ENCODE measurements at regions not wholly inside any gene's neighbourhood (a gene's known extent, or its start where the extent isn't known, plus 50 kb on each side); places are given as distances from the start of the nearest gene placed in this dataset.

DNA sequence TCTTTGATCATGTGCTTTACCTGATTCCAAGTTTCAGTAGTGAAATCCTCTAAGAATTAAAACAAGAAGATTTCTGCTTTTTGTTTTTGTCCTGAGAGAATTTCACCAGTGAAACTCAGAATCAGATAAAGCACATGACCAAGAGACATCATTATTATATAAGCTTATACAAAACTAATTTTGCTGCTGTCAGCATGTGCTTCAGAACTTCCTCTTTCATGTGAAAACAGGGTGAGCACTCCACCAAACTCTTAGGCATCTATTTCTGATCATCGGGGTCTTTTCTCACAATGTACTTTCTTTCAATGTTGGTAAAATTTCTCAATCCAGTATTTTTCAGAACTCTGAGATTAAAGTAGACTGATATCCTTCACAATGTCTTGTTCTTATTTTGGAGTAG is 152.1 kb downstream of the SLC39A8 start:
- Histone ChIP-seq H4K20me1 (ENCODE audit: insufficient read depth, low read length) (no peaks in the 10 kb centered on the region), H3K4me1 (ENCODE audit: control insufficient read depth, insufficient read depth, low read length) (no peaks in the 10 kb centered on the region), H2BK120ac (ENCODE audit: low read depth, low read length) (no peak overlapping the region), H3K36me3 (ENCODE audit: control insufficient read depth, insufficient read depth, low read length) (no peaks in the 10 kb centered on the region), H4K5ac (ENCODE audit: low read depth, low read length) (no peak overlapping the region), H2BK20ac (ENCODE audit: low read depth, low read length) (no peak overlapping the region), H2AK9ac (replicated peaks; ENCODE audit: low read depth, low read length, poor library complexity) (no peak overlapping the region), H3K79me1 (ENCODE audit: low read depth in 1 of 2, low read length in 2 of 2) (no peaks in the 10 kb centered on the region), H2AK5ac (ENCODE audit: low read depth, low read length) (no peak overlapping the region), H3K27ac (ENCODE audit: insufficient read depth, low read length) (no peak overlapping the region), H3K9me1 (ENCODE audit: insufficient read depth, low read length) (no peaks in the 10 kb centered on the region), H3K27me3 (ENCODE audit: control insufficient read depth, insufficient read depth, low read length) (no peaks in the 10 kb centered on the region), H3K9me3 (ENCODE audit: control insufficient read depth, insufficient read depth, low read length) (no peaks in the 10 kb centered on the region), H4K91ac (ENCODE audit: insufficient read depth, low read depth, low read length) (no peak overlapping the region), H2BK15ac (ENCODE audit: low read depth, low read length) (no peak overlapping the region), H2BK5ac (ENCODE audit: low read depth, low read length, poor library complexity, severe bottlenecking) (no peak overlapping the region), H3K4ac (ENCODE audit: low read depth, low read length) (no peak overlapping the region), H2AFZ (replicated peaks; ENCODE audit: low read length, poor library complexity) (no peak overlapping the region), H3K23ac (ENCODE audit: low read depth, low read length) (no peak overlapping the region), H3K4me3 (ENCODE audit: insufficient read depth, low read depth, low read length) (no peak overlapping the region), H3K9ac (ENCODE audit: low read depth, low read length) (no peak overlapping the region), H3K14ac (replicated peaks; ENCODE audit: low read depth, low read length) (no peak overlapping the region), H4K8ac (ENCODE audit: low read depth in 2 of 2, low read length in 2 of 2) (no peak overlapping the region), H3K4me2 (ENCODE audit: low read depth, low read length) (no peak overlapping the region), H3K18ac (ENCODE audit: low read depth, low read length) (no peak overlapping the region), H3K56ac (ENCODE audit: extremely low read depth, insufficient read depth, low read length) (no peak overlapping the region)
- no CpG with 5 or more reads among the region's 1 CpG for WGBS, 2 experiments (ENCODE audit: extremely low coverage in 2 of 2, insufficient read length in 1 of 2)
- intact Hi-C loops (cut with micrococcal nuclease) (no loop called here), in situ Hi-C loops (cut with MboI; ENCODE audit: low sequenced_read_pairs) (no loop called here), dilution Hi-C loops (cut with HindIII; ENCODE audit: low sequenced_read_pairs, unreplicated experiment) (no loop called here)
- CTCF ChIA-PET: no interaction called here
- no TSS peak for BruUV-seq (replicated peaks)
- TF ChIP-seq RAD21 (IDR thresholded peaks at IDR 0.05; ENCODE audit: low read length) (no peak), RFX5 (IDR thresholded peaks at IDR 0.05; ENCODE audit: low read depth, low read length) (no peak), MAFK (IDR thresholded peaks at IDR 0.05; ENCODE audit: low read depth, low read length) (no peak), FOS (IDR thresholded peaks at IDR 0.05; ENCODE audit: low read depth, low read length) (no peak), SMC3 (IDR thresholded peaks at IDR 0.05; ENCODE audit: low read depth, low read length) (no peak), MXI1 (IDR thresholded peaks at IDR 0.05; ENCODE audit: borderline replicate concordance, low read depth, low read length) (no peak)
- TF ChIP-seq, protein P1, sequence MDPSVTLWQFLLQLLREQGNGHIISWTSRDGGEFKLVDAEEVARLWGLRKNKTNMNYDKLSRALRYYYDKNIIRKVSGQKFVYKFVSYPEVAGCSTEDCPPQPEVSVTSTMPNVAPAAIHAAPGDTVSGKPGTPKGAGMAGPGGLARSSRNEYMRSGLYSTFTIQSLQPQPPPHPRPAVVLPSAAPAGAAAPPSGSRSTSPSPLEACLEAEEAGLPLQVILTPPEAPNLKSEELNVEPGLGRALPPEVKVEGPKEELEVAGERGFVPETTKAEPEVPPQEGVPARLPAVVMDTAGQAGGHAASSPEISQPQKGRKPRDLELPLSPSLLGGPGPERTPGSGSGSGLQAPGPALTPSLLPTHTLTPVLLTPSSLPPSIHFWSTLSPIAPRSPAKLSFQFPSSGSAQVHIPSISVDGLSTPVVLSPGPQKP (IDR thresholded peaks at IDR 0.05; ENCODE audit: borderline replicate concordance, low read depth, low read length): no peak
- POLR2A ChIA-PET (ENCODE audit: unreplicated experiment): no interaction called here
- DNase-seq: no peak
- no peak for ATAC-seq (ENCODE audit: low read depth)
